HG03558 (cell line): ENCODE measurements at regions not wholly inside any gene's neighbourhood (a gene's known extent, or its start where the extent isn't known, plus 50 kb on each side); places are given as distances from the start of the nearest gene placed in this dataset.
A peak's percentile ranks its signal among the peaks of the same experiment; 100 is the strongest.

Source experiments
- ATAC-seq: cut with Tn5 transposase; IDR thresholded peaks from one replicate; pipeline ENCODE4 v1.9.1; 2021; ENCODE audit warnings: moderate number of reproducible peaks; ENCODE audit not compliant: unreplicated experiment; ENCODE audit errors: extremely low read depth

DNA sequence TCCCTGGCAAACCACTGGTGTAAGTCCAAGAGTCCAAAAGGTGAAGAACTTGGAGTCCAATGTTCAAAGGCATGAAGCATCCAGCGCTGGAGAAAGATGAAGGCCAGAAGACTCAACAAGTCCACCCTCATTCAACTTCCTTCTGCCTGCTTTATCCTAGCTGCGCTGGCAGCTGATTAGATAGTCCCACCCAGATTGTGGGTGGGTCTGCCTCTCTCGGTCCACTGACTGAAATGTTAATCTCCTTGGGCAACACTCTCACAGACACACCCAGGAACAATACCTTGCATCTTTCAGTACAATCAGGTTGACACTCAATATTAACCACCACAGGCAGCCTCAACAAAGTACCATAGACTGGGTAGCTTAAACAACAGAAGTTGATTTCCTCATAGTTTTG lies 245.9 kb upstream of the IGF1R start:
- ATAC-seq: no peak

DNA sequence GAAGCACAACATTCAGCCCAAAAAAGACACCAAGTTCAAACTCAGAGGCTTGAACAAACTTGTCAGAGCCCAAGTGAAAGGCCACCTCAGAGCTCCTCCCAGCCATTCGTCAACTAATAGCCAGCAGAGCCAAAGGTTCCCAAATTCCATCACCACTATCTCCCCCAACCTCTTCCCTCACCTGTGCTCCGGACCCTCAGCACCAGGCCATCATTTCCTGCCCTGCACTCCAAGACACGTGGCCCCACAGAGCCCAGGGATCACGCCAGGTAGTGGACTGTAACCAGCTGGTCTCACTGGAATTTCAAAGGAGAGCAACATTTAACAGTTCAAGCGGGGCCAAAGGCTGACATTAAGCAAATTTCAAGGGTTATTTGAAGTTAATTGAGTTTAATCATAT lies 245.2 kb upstream of the IGF1R start:
- ATAC-seq: no peak

DNA sequence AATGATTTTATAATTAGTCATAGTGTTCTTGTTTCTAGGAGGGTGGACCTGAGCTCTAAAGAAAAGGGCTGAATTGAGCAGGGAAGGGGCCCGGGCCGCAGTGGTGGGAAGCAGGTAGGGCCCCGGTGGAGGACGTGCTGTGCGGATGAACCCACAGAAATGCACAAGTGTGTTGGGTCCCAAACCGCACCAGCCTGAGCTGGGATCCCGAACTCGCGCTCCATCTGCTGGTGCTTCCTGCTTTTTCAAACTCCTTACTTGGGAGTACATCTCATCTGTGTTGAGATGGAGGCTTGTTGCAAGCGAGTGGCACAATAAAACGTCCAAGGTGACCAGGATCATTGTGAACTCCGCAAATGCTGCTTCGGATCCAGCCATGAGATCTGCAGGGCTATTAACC lies 244.8 kb upstream of the IGF1R start:
- ATAC-seq: no peak

DNA sequence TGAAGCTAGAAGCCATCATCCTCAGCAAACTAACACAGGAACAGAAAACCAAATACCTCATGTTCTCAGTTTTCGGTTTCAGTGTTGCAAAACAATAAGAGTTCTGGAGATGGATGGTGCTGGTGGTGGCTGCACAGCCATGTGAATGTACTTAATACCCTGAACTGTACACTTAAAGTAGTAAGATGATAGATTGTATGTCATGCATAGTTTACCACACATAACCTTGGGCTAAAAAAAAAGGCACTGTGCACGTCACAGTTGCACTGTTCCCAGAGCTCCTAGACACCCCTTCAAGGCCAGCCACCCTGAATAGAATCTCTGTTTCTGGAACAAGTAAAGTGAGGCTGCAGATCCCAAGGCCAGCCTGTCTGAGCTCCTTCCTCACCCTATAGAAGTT lies 243.3 kb upstream of the IGF1R start:
- no peak for ATAC-seq

DNA sequence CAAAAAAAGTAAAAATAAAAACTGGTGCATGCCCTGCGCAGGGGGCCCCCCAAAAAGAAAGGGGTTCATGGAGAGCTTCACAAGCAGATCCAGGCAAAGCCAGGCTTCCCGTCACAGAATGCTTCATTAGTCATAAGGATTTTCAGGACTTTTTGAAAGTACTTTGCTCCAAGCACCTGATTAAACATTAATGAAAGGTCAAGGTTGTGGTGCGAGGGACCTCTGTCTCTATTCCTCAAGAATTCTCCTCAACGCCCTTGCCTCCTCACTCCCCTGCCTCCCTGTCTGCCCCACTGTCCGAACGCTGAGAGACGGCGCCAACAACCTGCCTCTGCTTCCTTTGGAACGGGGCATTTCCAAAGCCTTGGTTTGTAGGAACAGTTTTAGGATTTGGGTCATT lies 240.1 kb upstream of the IGF1R start:
- no peak for ATAC-seq

DNA sequence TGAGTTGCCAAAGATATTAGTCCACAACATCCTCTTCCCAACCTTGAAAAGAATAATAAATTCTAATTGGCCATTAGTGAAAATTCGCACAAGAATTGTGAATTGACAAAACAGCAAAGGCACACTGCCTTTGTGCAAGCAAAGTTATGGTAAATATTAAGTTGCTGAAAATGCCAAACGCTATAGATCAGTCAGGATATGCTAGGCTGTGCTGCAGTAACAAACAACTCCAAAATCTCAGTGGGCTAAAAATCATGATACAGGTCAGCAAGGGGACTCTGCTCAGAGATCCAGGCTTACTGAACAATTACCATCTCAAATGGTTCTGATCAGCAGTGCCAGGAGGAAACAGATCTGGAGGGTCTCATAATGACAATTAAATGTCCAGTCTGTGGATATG lies 238.0 kb upstream of the IGF1R start:
- ATAC-seq: no peak

DNA sequence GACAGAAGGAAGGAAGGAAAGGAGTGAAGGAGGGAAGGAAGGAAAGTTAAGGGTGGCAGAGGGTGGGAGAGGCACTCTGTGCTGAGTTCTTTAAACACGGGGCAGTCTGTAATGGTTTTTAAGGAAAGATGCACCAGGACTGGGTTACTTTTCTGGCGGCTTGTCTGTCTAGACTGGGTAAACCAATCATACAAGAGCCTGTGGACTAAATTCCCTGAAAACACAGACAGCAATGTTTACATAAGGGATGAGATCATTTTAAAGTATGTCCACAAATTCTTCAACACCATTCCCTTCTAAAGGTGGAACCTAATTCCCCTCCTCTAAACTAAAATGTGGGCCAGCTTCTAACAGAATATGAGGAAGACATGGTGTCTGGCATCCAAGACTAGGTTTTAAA lies 235.5 kb upstream of the IGF1R start:
- ATAC-seq: no peak

DNA sequence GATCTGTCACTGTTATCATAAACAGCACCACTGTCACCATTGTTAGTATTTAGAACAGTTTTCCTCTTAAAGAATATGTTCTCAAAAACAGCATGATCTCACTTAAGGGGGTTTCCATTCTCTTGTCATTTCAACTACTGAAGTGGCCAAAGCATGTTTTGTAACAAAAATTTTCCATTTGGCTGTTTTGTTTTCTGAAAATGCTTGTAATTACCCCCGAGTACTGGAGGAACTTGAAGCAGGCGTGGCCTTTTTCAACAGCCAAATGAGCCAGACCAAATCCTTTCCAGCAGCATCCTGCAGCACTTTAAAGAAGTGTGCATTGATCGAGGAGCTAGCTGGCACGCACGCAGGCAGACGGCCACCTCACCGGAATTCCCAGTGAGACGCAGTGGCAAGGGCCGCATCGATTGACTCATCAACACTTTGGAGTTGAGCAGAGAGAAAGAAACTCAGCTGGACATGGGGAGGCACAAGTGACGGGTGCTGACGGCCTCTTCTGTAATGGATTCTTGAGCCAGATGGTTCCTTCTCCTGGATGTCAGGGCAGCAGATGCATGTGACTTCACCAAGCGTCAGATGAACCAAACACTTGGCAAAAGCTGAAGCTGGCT lies 234.3 kb upstream of the IGF1R start:
- ATAC-seq: no peak

DNA sequence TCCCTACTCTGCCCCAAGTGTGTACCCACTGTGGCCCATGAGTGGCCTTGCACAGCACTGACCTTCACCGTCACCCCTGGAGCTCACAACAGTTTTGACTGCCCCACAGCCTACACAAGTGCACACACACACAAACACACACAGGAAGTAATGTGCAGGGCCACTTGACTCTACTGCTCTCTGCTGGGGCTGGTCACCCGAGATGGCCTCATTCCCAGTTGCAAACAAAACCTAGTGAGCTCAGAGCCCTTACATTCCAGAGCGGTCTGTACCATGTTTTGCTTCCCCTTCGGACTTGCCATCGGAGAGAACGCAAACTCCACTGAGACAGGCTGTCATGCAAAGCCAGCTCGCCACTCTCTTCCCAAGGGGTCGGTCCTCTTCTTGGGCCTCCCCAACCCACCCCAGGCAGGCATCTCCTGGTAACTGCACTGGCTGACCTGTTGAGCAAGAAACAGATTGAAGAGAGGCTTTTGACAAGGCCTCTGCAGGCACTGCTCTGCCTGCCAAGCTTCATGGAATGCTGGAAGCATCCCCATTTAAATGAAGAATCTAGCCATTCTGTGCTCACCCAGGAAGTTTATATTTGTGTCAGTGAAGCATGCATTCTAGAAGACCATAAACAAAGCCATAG lies 232.0 kb upstream of the IGF1R start:
- ATAC-seq: no peak

DNA sequence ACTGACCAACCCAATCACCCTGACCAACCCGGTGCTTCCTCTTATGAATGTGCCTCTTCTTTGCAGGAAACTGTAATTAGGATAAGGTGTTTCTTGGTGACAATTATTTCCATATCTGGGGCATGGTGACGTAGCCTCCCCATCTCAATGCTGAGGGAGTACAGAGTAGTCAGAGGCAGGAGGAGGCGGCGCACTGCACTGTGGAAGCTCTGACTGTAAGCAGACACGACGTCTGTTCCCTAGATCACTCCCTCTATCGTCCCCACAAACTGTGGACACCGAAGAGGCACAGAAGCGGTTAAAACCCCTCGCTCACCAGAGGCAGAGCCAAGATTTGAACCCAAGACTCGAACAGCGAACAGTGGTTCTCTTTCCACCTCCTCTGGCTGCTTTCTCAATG lies 231.0 kb upstream of the IGF1R start:
- no peak for ATAC-seq

DNA sequence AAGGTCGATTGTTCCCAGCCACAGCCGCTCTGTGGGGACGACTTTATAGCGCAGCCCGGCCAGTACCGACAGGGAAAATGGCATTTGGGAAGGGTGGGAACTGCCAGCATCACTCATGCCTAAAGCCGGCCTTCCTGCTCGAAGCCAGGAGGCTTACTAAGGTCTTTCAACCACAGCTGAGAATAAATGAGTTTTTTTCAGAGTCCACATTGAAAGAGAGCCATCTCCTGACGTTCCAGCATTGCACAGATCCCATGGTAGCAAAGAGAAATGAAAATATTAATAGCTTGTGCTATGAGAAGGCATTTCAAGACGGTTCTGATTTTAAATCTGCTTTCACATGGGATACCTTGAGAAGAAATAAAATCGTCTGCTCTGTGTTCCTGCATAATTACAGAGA lies 230.2 kb upstream of the IGF1R start:
- no peak for ATAC-seq

DNA sequence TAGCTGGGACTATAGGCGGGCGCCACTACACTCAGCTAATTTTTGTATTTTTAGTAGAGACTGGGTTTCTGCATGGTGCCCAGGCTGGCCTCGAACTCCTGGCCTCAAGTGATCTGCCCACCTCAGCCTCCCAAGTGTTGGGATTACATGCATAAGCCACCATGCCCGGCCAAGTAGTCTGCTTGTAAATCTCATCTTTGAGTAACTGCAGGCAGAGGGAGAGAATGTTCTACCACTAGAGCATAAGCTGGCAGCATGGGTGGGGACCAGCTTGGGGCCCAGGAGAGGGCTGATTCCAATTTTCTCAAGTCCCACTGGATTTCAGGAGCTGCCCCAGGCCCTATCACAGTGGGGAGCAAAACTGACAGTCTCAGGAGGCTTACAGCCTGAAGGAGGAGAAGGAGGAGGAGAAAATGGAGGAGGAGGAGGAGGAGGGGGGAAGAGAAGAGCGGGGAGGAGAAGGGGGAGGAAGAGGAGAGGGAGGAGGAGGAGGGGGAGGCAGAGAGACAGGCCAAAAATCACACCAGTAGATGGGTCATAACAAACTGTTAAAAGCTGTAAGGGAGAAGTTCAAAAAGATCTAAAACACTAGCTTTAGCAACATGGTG lies 229.1 kb upstream of the IGF1R start:
- no peak for ATAC-seq

DNA sequence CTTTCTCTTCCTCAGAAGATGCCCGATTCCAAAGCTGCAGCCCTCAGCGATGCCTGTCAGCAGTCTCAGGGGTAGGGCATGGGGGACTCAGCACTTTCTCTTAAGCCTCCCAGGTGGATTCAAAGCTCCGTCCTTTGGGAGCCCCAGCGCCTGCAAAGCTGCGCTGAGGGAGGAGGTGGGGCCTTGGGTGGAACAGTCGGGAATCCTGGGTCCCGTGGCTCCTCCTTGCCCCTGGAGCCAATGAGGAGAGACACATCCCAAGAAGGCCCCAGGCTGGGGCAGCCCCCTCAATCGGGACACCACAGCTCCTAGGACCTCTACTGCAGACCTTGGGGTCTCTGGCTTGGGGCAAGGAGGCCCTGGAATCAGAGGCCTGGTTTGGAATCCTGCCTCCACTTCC lies 227.5 kb upstream of the IGF1R start:
- ATAC-seq: no peak

DNA sequence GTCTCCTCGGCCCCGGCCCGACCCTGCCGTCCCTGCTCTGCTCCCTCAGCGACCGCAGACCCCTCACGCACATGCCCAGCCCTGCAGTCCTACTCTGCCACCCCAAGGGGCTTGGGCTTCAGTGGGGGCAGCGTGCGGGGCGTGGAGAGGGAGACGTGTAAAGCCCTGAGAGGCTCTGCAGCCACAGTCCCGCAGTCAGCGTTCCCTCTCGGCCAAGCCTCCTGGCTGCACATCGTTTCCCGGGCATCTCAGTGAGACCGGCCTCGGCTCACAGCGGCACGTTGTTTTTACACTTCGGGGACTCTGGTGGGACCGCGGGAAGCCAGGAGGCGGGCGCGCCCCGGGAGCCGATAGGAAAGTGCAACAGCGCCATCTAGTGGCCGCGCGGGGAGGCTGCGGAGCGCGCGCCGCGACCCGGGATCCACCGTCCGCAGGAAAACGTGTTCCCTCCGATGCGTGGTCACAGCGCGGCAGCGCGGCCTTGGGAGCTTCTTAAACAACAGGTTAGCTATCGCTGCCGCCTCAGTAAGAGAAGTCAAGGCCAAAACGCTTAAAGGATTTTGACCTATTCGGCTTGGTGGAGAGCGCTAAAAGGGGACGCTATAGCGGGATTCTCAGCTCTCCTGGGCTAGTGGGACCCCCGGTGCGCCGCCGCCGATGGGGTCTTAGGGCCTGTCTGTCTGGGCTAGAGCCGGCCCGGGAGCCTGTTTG lies 226.8 kb upstream of the IGF1R start:
- ATAC-seq: peak; percentile 80

DNA sequence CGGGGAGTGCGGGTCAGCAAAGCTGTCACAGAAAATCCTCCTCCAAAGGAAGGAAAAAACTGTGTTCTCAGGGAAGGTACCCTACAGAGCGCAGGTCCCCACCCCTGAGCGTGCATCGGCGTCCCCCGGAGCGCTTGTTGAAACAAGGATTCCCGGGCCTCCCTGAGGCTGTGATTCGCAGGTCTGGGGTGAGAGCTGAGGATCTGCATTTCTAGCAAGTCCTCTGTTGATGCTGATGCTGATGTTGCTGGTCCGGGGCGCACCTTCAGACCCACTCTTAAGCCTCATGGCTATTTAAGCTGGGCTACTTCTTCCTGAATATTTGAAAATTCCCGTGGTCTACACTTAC lies 226.2 kb upstream of the IGF1R start:
- no peak for ATAC-seq

DNA sequence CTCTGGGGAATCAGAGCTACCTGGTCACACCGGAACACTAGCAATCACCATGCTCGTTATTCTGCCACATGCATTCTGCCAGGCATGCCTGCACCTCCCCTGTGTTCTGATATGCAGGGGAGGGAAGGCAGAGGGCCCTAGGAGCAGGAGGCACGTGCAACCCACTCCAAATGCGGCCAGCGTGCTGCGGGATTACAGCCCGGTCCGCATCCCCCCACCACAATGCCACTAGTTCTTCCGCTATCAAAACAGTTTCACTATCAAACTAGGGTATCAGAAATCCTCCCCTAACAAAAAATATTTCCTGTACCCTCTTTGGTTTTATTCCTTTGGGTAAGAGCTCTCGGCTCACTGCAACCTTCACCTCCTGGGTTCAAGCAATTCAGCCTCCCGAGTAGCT lies 223.2 kb upstream of the IGF1R start:
- ATAC-seq: no peak

DNA sequence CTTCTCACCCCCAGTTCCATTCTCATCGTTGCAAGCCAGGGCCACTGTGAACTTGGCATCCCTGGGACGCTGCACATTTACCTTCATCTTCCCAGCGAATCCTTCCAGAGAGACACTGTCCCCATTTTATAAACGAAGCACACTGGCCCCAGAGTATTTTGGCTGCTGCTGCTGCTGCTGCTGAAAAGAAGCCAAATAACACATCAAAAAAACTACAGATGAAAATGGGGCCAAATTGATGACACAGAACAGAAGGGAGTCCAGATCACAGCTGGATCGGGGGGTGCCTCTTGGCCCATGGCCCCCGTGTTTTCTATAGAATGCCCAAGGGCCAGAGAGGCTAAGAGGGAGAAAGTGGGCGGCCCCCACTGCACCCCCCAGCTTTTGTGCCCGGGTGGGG lies 221.0 kb upstream of the IGF1R start:
- ATAC-seq: no peak

DNA sequence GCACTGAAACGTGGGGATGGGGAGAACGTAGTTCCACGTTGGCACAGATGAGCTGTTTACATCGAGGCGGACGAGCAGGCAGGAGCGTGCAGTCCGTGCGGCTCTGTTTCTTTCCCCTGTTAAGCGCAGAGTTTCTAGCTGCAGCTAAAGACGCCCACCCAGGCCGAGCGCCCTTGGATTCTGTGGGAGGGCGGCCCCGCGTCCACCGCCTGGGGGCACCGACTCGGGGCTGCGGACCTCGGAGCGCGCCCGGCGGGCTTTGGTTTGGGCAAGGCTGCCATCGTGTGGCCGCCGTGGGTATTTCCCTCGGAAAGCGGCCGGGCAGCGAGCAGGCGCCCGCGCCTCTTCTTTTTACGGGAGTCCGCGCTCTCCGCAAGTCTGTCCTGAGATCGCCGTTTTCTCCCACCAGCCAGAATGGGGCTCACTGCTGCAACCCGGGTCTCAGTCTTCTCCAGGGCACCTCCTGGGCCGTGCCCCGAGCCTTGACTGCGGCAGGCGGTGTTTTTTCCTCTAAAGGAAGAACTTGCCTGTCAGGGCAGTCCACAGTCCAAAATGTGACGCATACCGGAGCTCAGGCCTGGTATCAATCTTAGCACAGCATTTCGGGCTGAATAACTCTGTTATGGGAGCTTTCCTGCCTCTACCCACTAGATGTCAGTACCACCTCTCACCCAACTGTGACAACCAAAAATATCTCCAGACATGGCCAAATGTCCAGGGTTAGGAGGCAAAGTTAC lies 219.9 kb upstream of the IGF1R start:
- ATAC-seq: peak; percentile 71

DNA sequence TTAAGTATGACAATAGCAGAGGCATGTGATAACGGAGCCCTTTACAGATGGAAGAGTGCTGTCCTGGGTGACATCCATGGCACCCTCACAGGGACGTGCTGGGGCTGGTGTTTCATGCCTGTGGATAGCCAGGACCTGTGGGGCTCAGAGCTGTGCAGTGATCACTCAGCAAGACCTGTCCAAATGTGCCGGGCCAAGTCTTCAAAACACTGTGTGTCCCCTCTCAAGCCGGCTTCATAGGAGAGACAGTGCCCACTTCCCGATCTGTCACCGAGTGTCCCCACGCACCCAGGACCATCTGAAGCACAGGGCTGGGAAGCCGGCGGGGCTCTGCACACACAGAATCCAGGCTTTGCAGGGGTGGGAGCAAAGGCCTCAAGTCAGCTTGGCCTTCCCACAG lies 217.2 kb upstream of the IGF1R start:
- no peak for ATAC-seq

DNA sequence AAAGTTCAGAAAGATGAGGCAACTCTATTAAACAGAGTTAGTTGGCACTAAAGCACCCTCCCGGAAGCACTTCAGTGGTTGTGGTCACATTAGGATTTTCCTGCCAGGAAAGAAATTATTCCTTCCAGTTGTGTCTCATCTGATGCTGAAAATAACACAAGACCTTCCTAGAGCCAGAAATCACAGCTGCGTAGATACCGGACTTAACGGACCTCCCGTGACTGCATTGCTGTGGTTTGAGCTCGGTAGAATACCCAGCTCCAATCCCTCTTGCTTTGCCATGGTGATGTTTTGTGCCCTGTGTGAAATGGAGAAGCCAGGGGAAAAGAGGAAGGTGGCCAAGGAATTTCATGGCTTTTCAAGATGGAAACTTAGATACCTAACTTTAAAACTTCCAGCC lies 215.0 kb upstream of the IGF1R start:
- ATAC-seq: no peak

DNA sequence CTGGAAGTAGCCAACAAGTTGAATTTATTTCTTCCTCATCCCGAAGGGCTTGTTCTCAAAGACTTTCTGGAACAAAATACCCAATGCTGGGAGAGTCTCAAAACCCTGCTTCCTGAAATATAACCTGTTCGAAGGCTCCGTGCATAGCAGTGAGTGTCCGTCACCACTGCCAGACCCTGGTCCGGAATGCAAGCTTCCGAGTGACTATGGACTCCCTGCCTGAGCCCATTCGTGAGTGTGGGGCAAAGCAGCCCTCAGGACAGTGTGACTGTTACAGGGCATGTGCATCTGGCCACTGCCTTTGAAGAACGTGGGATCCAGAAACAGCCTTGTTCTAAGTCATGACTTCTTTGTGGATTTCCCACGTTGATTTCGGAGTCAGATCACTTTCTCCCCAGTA lies 214.5 kb upstream of the IGF1R start:
- ATAC-seq: no peak
